ENCODE measurements at regions not wholly inside any gene's neighbourhood (a gene's known extent, or its start where the extent isn't known, plus 50 kb on each side); places are given as distances from the start of the nearest gene placed in this dataset.

DNA sequence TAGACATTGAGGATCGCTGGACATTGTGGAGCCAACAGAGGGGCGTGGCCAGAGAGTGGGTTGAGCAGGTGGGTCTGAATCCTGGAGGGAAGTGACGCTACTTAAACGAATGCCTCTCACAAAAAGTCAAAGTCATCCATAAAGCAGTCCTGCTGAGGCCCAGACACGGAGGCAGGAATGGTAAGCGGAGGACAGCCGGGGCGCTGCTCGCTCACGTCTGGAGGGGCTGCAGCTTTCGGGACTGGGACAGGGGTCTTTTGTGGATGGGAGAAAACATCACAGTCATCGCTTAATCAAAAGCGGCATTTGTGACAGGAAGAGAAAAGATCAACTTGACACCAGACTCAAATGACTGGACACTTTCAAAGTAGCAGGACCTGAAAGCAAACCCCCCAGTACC is 88.4 kb downstream of the PTGR3 start:
- TF ChIP-seq, protein P1, sequence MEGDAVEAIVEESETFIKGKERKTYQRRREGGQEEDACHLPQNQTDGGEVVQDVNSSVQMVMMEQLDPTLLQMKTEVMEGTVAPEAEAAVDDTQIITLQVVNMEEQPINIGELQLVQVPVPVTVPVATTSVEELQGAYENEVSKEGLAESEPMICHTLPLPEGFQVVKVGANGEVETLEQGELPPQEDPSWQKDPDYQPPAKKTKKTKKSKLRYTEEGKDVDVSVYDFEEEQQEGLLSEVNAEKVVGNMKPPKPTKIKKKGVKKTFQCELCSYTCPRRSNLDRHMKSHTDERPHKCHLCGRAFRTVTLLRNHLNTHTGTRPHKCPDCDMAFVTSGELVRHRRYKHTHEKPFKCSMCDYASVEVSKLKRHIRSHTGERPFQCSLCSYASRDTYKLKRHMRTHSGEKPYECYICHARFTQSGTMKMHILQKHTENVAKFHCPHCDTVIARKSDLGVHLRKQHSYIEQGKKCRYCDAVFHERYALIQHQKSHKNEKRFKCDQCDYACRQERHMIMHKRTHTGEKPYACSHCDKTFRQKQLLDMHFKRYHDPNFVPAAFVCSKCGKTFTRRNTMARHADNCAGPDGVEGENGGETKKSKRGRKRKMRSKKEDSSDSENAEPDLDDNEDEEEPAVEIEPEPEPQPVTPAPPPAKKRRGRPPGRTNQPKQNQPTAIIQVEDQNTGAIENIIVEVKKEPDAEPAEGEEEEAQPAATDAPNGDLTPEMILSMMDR (IDR thresholded peaks at IDR 0.05; ENCODE audit: poor library complexity), result no peak
- no peak for TF ChIP-seq EZH2 (IDR thresholded peaks at IDR 0.05; ENCODE audit: borderline replicate concordance)
- no peak for TF ChIP-seq EZH2phosphoT487 (IDR thresholded peaks at IDR 0.05; ENCODE audit: low read depth, severe bottlenecking, unreplicated experiment)

Data from hepatocyte (in vitro differentiated cells).